PC-9 (cell line): ENCODE measurements at regions not wholly inside any gene's neighbourhood (a gene's known extent, or its start where the extent isn't known, plus 50 kb on each side); places are given as distances from the start of the nearest gene placed in this dataset.

ENCODE experiments used
- BruUV-seq: library from RNA; stranded (reverse); fragments of 400-500 nt; replicated peaks from 2 replicates; lab custom pipeline; 2021; lab: Mats Ljungman, UMichigan
- CTCF ChIA-PET: fragments of 300-600 bp; sonication (Branson Sonifier 250); formaldehyde crosslinking; loops from one replicate; lab custom pipeline; 2022; ENCODE audit warnings: antibody characterized with exemption; lab: Charles Lee
- POLR2A ChIA-PET: fragments of 300-600 bp; sonication (Branson Sonifier 250); formaldehyde crosslinking; loops from one replicate; lab custom pipeline; 2022; ENCODE audit warnings: antibody characterized with exemption; ENCODE audit not compliant: unreplicated experiment; lab: Charles Lee
- DNase-seq, 2 experiments: peaks; one replicate each; pipeline versions ENCODE4 v3.0.0 to v3.0.0-alpha.2; 2015 to 2022; ENCODE audit warnings: mixed read lengths in 1 of 2
- H2AFZ ChIP-seq: fragments of 200-600 bp; sonication (generic); 2 replicates; pipeline ENCODE4 v1.8.1; 2017; ENCODE audit warnings: antibody characterized with exemption
- H3F3A ChIP-seq: fragments of 200-600 bp; sonication (generic); 2 replicates; pipeline ENCODE4 v1.8.1; 2017; ENCODE audit warnings: antibody characterized with exemption, mild to moderate bottlenecking, low read depth; ENCODE audit not compliant: insufficient read depth
- H3K27ac ChIP-seq: fragments of 200-600 bp; sonication (generic); 2 replicates; pipeline ENCODE4 v1.6.1; 2016; ENCODE audit warnings: mixed run types
- H3K27me3 ChIP-seq: fragments of 200-600 bp; sonication (generic); 2 replicates; pipeline ENCODE4 v1.6.1; 2016; ENCODE audit warnings: low read depth, mixed run types; ENCODE audit not compliant: insufficient read depth
- H3K36me3 ChIP-seq: fragments of 200-600 bp; sonication (generic); 2 replicates; pipeline ENCODE4 v1.6.1; 2016; ENCODE audit warnings: low read depth, mixed run types
- H3K4me1 ChIP-seq: fragments of 200-600 bp; sonication (generic); replicated peaks from 2 replicates; pipeline ENCODE4 v1.6.1; 2016; ENCODE audit warnings: mixed run types; ENCODE audit not compliant: insufficient read depth
- H3K4me2 ChIP-seq: fragments of 200-600 bp; sonication (generic); 2 replicates; pipeline ENCODE4 v1.6.1; 2017; ENCODE audit warnings: mixed run types
- H3K4me3 ChIP-seq: fragments of 200-600 bp; sonication (generic); 2 replicates; pipeline ENCODE4 v1.6.1; 2016; ENCODE audit warnings: mixed run types
- H3K79me2 ChIP-seq: fragments of 200-600 bp; sonication (generic); 2 replicates; pipeline ENCODE4 v1.6.1; 2017; ENCODE audit warnings: low read depth, mixed run types
- H3K9me2 ChIP-seq: fragments of 200-600 bp; sonication (generic); 2 replicates; pipeline ENCODE4 v1.8.1; 2017; ENCODE audit warnings: mild to moderate bottlenecking; ENCODE audit not compliant: insufficient read depth
- H3K9me3 ChIP-seq: fragments of 200-600 bp; sonication (generic); 2 replicates; pipeline ENCODE4 v1.8.1; 2016; ENCODE audit warnings: low read depth; ENCODE audit not compliant: insufficient read depth
- H4K20me1 ChIP-seq: fragments of 200-600 bp; sonication (generic); 2 replicates; pipeline ENCODE4 v1.8.1; 2017; ENCODE audit not compliant: insufficient read depth
- EZH2 ChIP-seq: fragments of 200-600 bp; sonication (generic); IDR thresholded peaks from 2 replicates; pipeline ENCODE4 v1.8.0; 2017; ENCODE audit warnings: antibody characterized with exemption, low read depth
- intact Hi-C: fragments of 100-400 bp; cut with micrococcal nuclease; formaldehyde crosslinking; loops from one replicate; pipeline ENCODE4 v1.10.0; 2022; ENCODE audit not compliant: unreplicated experiment
- TF ChIP-seq, protein P1 (sequence below): fragments of 200-600 bp; sonication (generic); conservative IDR thresholded peaks from 2 replicates; pipeline ENCODE4 v1.6.1; 2017; ENCODE audit warnings: mixed run types, antibody characterized with exemption, mild to moderate bottlenecking, moderate library complexity

DNA sequence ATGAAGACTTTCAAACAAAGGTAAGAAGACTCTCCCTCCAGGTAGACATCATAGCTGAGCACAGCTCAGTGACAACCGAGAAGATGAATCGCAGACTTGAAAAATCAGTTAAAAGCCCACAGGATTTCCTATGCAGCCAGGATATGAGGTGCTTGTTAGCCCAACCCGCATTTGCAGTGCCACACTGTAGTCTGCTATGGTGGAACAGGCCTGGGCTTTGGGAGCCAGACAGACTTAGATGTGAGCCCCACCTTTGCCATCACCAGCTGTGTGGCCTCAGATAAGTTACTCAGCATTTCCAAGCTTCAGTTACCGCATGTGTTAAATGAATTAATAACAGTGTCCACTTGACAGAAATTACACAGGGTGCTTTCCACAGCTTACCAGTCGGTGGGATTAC lies 204.4 kb upstream of the HS3ST3A1 start:
- no peaks in the 10 kb centered on the region for H3K9me3 ChIP-seq
- no peak overlapping the region for H2AFZ ChIP-seq
- TF ChIP-seq, protein P1, sequence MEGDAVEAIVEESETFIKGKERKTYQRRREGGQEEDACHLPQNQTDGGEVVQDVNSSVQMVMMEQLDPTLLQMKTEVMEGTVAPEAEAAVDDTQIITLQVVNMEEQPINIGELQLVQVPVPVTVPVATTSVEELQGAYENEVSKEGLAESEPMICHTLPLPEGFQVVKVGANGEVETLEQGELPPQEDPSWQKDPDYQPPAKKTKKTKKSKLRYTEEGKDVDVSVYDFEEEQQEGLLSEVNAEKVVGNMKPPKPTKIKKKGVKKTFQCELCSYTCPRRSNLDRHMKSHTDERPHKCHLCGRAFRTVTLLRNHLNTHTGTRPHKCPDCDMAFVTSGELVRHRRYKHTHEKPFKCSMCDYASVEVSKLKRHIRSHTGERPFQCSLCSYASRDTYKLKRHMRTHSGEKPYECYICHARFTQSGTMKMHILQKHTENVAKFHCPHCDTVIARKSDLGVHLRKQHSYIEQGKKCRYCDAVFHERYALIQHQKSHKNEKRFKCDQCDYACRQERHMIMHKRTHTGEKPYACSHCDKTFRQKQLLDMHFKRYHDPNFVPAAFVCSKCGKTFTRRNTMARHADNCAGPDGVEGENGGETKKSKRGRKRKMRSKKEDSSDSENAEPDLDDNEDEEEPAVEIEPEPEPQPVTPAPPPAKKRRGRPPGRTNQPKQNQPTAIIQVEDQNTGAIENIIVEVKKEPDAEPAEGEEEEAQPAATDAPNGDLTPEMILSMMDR: no peak
- TF ChIP-seq EZH2: no peak
- H3K27me3 ChIP-seq: no peaks in the 10 kb centered on the region
- H3K9me2 ChIP-seq: no peaks in the 10 kb centered on the region
- H3K36me3 ChIP-seq: no peaks in the 10 kb centered on the region
- no peaks in the 10 kb centered on the region for H3K79me2 ChIP-seq
- H3K4me2 ChIP-seq: no peak overlapping the region
- no peak for DNase-seq
- no TSS peak for BruUV-seq
- H3K4me1 ChIP-seq: no peaks in the 10 kb centered on the region
- ChIA-PET CTCF (no interaction called here), POLR2A (no interaction called here)
- H3F3A ChIP-seq: no peaks in the 10 kb centered on the region
- intact Hi-C loops: no loop called here
- H3K27ac ChIP-seq: no peak overlapping the region
- no peaks in the 10 kb centered on the region for H4K20me1 ChIP-seq
- no peak overlapping the region for H3K4me3 ChIP-seq

DNA sequence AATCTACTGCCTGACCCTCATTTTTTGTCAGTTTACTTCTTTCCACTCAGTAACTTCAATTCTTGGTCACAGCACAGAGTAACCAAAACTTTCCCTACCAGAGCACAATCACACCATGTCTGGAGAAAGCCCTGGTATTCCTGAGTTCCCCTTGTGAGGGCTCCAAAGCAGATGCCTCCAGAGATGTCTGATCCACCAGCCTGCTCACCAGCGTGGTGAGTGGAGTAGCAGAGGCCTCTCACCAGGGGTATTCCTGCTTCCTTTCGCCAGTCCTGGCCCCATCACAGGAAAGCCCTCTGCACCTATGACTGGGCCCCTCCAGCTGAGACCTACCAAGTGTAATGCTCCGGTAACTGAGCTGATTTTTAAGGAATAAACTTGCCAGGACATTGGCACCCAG lies 205.4 kb upstream of the HS3ST3A1 start:
- no peaks in the 10 kb centered on the region; the same call in 1 of the 2 replicates for H3K27me3 ChIP-seq
- no peaks in the 10 kb centered on the region for H3K4me1 ChIP-seq
- no peak overlapping the region for H3K4me2 ChIP-seq
- H3F3A ChIP-seq: no peaks in the 10 kb centered on the region
- no peaks in the 10 kb centered on the region for H3K36me3 ChIP-seq
- no peak overlapping the region for H3K27ac ChIP-seq
- H3K79me2 ChIP-seq: no peaks in the 10 kb centered on the region
- H4K20me1 ChIP-seq: no peaks in the 10 kb centered on the region
- H2AFZ ChIP-seq: no peak overlapping the region
- ChIA-PET POLR2A (no interaction called here), CTCF (no interaction called here)
- intact Hi-C loops: no loop called here
- H3K9me2 ChIP-seq: no peaks in the 10 kb centered on the region
- BruUV-seq: no TSS peak
- H3K9me3 ChIP-seq: no peaks in the 10 kb centered on the region
- H3K4me3 ChIP-seq: no peak overlapping the region
- DNase-seq: no peak
- TF ChIP-seq EZH2: no peak
- TF ChIP-seq, protein P1: no peak

DNA sequence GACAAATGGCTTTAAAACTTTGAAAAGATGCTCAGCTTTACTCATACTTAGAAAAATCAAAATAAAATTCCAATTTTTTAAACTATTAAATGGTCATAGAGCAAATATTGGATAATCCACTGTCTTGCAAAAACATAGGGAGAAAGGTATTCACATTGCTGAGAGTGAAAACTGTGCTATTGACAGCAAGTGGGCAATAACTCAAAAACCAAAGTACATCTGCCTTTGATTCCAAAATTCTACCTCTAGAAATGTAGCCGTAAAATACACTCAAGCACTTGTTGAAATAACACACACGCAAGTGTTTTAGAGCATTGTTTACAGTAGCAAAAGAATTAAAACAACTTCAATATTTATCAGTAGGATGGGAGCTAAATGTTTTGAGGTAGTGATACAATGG lies 210.6 kb upstream of the HS3ST3A1 start:
- DNase-seq: no peak
- H3K36me3 ChIP-seq: no peaks in the 10 kb centered on the region
- no peaks in the 10 kb centered on the region for H4K20me1 ChIP-seq
- no peaks in the 10 kb centered on the region for H3K4me1 ChIP-seq
- H3K4me3 ChIP-seq: no peak overlapping the region
- no TSS peak for BruUV-seq
- H3K9me2 ChIP-seq: no peaks in the 10 kb centered on the region
- no peaks in the 10 kb centered on the region for H3F3A ChIP-seq
- TF ChIP-seq, protein P1: no peak
- no peak for TF ChIP-seq EZH2
- peaks cover 21% of the 10 kb centered on the region for H3K27me3 ChIP-seq
- H3K27ac ChIP-seq: no peak overlapping the region
- H3K4me2 ChIP-seq: no peak overlapping the region
- no peaks in the 10 kb centered on the region for H3K79me2 ChIP-seq
- H2AFZ ChIP-seq: no peak overlapping the region
- intact Hi-C loops: no loop called here
- POLR2A ChIA-PET: no interaction called here
- no peaks in the 10 kb centered on the region for H3K9me3 ChIP-seq
- CTCF ChIA-PET: no interaction called here
